A549 (cell line): ENCODE measurements at regions not wholly inside any gene's neighbourhood (a gene's known extent, or its start where the extent isn't known, plus 50 kb on each side); places are given as distances from the start of the nearest gene placed in this dataset.

Source experiments
- CHD2 ChIP-seq: fragments of 150-350 bp; IDR thresholded peaks from 2 replicates; pipeline ENCODE4 v1.6.1; 2014; ENCODE audit warnings: low read length; ENCODE audit not compliant: partially characterized antibody
- CTCF ChIP-seq: fragments of >200 bp; sonication (Bioruptor Twin); formaldehyde crosslinking; IDR thresholded peaks from 3 replicates; pipeline ENCODE4 v1.5.1; 2016
- ELK1 ChIP-seq: fragments of 150-350 bp; IDR thresholded peaks from 2 replicates; pipeline ENCODE4 v1.6.1; 2014; ENCODE audit warnings: low read depth, mild to moderate bottlenecking, low read length
- EP300 ChIP-seq, 2 experiments: fragments of >200 bp; sonication (Bioruptor Twin); formaldehyde crosslinking; IDR thresholded peaks; 2 replicates in 1 of 2; 3 replicates in 1 of 2; pipeline ENCODE4 v1.6.1; 2016 to 2017
- ESRRA ChIP-seq: fragments of 150-350 bp; IDR thresholded peaks from 2 replicates; pipeline ENCODE4 v1.6.1; 2014; ENCODE audit warnings: mild to moderate bottlenecking, low read length, borderline replicate concordance
- HMGXB4 ChIP-seq: fragments of 250-450 bp; sonication (Bioruptor Pico); IDR thresholded peaks from 2 replicates; pipeline ENCODE4 v1.5.0; 2021; ENCODE audit warnings: mild to moderate bottlenecking, moderate library complexity, borderline replicate concordance
- PHF8 ChIP-seq: fragments of 200-600 bp; sonication (generic); IDR thresholded peaks from 2 replicates; pipeline ENCODE4 v1.6.1; 2016; ENCODE audit warnings: low read depth, mild to moderate bottlenecking, antibody characterized with exemption, moderate library complexity, borderline replicate concordance
- POLR2A ChIP-seq: IDR thresholded peaks from 2 replicates; pipeline ENCODE4 v1.6.1; 2012; ENCODE audit warnings: mild to moderate bottlenecking, low read length
- RAD21 ChIP-seq, 2 experiments: fragments of >200 bp in 1 of 2; sonication (Bioruptor Twin) in 1 of 2; formaldehyde crosslinking in 1 of 2; IDR thresholded peaks in 1 of 2; conservative IDR thresholded peaks in 1 of 2; 2 replicates in 1 of 2; 3 replicates in 1 of 2; pipeline ENCODE4 v1.6.1; 2012 to 2018; ENCODE audit warnings: inconsistent platforms in 1 of 2
- REST ChIP-seq: fragments of 200-600 bp; sonication (generic); IDR thresholded peaks from 2 replicates; pipeline ENCODE4 v1.6.1; 2016; ENCODE audit warnings: antibody characterized with exemption, mild to moderate bottlenecking, moderate library complexity
- RNF2 ChIP-seq: fragments of 200-600 bp; sonication (generic); IDR thresholded peaks from 2 replicates; pipeline ENCODE4 v1.6.1; 2016; ENCODE audit warnings: low read depth, mild to moderate bottlenecking, antibody characterized with exemption, moderate library complexity, borderline replicate concordance
- SMC3 ChIP-seq: fragments of >200 bp; sonication (Bioruptor Twin); formaldehyde crosslinking; IDR thresholded peaks from 3 replicates; pipeline ENCODE4 v1.6.1; 2018; ENCODE audit warnings: inconsistent platforms
- ZNF302 ChIP-seq: fragments of 250-450 bp; sonication (Bioruptor Pico); IDR thresholded peaks from 2 replicates; pipeline ENCODE4 v1.9.0; 2021; ENCODE audit warnings: inconsistent platforms, mild to moderate bottlenecking, moderate library complexity

- TF ChIP-seq POLR2A (no peak), CTCF (no peak), RAD21 (conservative IDR thresholded peaks at IDR 0.05 in 1 of 2, IDR thresholded peaks at IDR 0.05 in 1 of 2) (no peak), REST (no peak), EP300 (IDR thresholded peaks at IDR 0.05) (no peak), HMGXB4 (CRISPR knock-in tag) (no peak), RNF2 (no peak), PHF8 (no peak), CHD2 (no peak), ESRRA (no peak), ZNF302 (CRISPR knock-in tag) (no peak), SMC3 (no peak), ELK1 (no peak)
These were observed 767.4 kb downstream of the SLITRK6 start for GRCh38 chr13:85031771-85032170.
